Activated gamma-delta T cell treated with anti-CD3 and anti-CD28 coated beads, Interleukin-2, amount 50 U/mL, for 16 hours (primary cell): ENCODE measurements at regions not wholly inside any gene's neighbourhood (a gene's known extent, or its start where the extent isn't known, plus 50 kb on each side); places are given as distances from the start of the nearest gene placed in this dataset.
"Not testable (repeated sequence)": the region's sequence is repeated elsewhere in the genome, so short reads cannot be mapped to it uniquely, and the experiment has no call there.

Source experiments
- DNase-seq: peaks from one replicate; pipeline ENCODE4 v3.0.0-alpha.2; 2020; ENCODE audit warnings: low read depth

- no peak for DNase-seq
Measured at GRCh38 chr10:29881811-29882210, 177.6 kb downstream of the JCAD start.

- no peak for DNase-seq
Measured at GRCh38 chr10:29881336-29881771, 178.0 kb downstream of the JCAD start.

GRCh38 chr10:29880856-29881255, 178.5 kb downstream of the JCAD start:
- DNase-seq, result no peak

GRCh38 chr10:29879862-29880261, 179.5 kb downstream of the JCAD start:
- DNase-seq, result no peak

GRCh38 chr10:29878492-29878891, 180.9 kb downstream of the JCAD start:
- DNase-seq, result no peak

GRCh38 chr10:29877793-29878491, 181.4 kb downstream of the JCAD start:
- DNase-seq, result no peak

GRCh38 chr10:29876008-29876555, 183.3 kb downstream of the JCAD start:
- DNase-seq, result no peak

- DNase-seq, result no peak
Measured at GRCh38 chr10:29874606-29875269, 184.6 kb downstream of the JCAD start.

- DNase-seq, result no peak
Measured at GRCh38 chr10:29873941-29874484, 185.4 kb downstream of the JCAD start.

GRCh38 chr10:29870522-29871044, 188.8 kb downstream of the JCAD start:
- no peak for DNase-seq

GRCh38 chr10:29869593-29869992, 189.8 kb downstream of the JCAD start:
- no peak for DNase-seq

GRCh38 chr10:29866356-29866755, 193.0 kb downstream of the JCAD start:
- no peak for DNase-seq

- no peak for DNase-seq
Measured at GRCh38 chr10:29865700-29866355, 193.6 kb downstream of the JCAD start.

GRCh38 chr10:29862923-29863614, 196.3 kb downstream of the JCAD start:
- DNase-seq, result no peak

- no peak for DNase-seq
Measured at GRCh38 chr10:29861811-29862505, 197.4 kb downstream of the JCAD start.

- DNase-seq, result not testable (repeated sequence)
Measured at GRCh38 chr10:29861231-29861630, 198.2 kb downstream of the JCAD start.

- DNase-seq, result no peak
Measured at GRCh38 chr10:29860166-29860565, 199.2 kb downstream of the JCAD start.

- DNase-seq, result no peak
Measured at GRCh38 chr10:29859521-29860130, 199.8 kb downstream of the JCAD start.

GRCh38 chr10:29858702-29859267, 200.6 kb downstream of the JCAD start:
- no peak for DNase-seq
